ENCODE measurements at regions not wholly inside any gene's neighbourhood (a gene's known extent, or its start where the extent isn't known, plus 50 kb on each side); places are given as distances from the start of the nearest gene placed in this dataset.
"Not testable (repeated sequence)": the region's sequence is repeated elsewhere in the genome, so short reads cannot be mapped to it uniquely, and the experiment has no call there.

DNA sequence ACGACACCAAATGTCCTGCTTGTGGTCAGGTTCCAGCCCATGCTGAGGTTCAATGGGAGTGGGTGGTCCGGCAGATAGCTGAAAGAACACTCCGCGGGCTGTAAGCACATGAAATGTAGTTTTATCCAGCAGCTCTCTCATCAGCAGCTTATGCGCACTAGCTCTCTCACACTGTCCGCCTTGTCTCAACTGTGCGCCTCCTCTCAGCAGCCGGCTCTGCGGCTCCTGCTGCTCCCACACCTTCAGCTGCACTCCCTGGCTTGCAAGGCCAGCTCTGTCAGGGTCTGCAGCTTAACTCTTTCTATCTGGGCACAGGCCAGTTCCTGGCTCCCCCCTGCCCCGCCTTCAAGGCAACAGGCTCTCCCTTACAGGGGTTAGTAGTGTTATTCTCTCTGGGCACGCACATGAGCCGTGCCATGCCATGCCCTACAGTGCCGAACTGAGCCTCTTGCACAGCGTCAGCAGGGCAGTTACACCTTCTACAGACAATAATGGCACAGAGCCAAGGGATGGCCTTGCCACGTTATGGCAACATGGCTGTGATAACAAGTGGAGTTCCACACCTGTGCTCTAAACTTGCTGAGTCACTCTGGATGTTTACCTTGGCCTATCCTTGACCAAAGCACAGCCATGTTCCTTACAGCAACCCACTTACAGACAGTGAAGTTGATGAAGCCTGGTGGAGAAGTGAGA lies 84.0 kb upstream of the LRFN2 start:
- no peak for DNase-seq

DNA sequence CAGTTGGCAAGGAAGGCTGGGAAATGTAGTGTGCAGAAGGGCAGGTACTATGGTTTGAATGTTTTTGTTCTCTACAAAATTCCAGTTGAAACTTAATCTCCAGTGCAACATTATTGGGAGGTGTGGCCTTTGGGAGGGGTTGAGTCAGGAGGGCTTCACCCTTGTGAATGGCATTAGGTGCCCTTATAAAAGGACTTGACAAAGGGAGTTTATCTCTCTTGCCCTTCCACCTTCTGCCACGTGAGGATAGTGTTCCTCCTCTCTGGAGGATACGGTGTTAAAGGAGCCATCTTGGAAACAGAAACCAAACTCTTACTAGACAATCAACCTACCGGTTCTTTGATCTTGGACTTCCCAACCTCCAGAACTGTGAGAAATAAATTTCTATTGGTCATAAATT lies 82.2 kb upstream of the LRFN2 start:
- DNase-seq: no peak

DNA sequence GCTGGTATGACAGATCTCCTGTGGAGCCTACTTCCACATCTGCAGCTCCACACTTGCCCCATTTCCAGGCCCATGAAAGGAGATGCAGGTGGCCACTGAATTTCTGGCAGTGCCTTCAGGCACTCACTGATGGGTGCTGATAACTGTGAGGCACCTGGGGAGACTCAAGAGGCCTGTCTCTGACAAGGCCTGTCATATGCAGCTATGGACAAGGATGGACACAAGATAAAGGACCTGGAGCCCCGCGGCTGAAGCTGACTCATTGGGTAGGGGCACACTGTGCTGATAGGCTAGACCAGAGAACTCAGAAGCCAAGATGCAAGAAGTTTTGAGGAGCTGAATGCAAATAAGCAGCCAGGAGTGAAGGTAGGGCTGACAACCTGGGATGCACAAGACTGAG lies 81.0 kb upstream of the LRFN2 start:
- no peak for DNase-seq

DNA sequence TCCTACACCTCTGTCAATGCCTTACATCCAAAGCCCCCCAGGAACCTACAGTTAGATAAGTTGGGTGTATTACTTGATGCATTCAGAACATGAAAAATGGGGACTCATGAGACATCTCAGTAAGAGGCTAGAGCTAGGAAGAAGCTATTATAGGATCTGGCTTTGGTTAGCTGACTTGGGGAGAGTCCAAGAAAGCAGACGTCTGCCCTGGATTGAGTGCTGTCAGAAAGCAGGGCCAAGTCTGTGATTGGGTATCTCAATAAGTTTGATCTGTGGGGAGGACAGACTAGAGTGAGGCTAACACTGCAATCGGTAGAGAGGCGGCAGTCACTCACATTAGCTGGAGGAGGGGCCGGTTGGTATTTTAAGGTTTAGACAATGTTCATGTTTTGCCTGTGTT lies 79.4 kb upstream of the LRFN2 start:
- no peak for DNase-seq

DNA sequence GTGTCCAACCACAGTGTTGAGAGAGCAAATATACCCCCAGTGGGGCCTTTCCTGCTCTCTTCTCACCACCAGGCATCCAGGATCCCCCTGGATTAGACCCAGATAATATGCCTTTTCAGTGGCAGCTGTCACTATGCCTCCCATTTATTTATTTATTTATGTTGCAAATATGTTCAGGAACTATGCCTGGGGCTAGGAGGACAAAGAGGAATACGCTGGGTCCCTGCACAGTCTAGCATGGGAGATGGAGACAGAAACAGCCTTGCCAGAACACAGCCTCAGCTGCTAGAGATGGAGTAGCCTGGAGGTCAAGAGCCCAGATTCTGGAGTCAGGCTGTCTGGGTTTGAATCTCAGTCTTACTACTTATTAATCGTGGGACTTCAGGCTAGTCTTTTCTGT lies 74.6 kb upstream of the LRFN2 start:
- no peak for DNase-seq

DNA sequence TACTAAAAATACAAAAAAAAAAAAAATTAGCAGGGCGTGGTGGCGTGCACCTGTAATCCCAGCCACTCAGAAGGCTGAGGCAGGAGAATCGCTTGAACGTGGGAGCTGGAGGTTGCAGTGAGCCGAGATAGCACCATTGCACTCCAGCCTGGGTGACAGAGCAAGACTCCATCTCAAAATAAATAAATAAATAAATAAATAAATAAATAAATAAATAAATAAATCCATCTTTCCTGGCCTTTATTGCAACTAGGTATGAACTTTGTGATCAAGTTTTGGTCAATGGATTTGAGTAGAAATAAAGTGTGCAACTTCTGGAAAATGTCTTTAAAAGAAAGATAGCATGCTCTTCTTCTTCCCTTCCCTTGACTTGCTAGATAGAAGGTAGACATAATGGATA lies 69.6 kb upstream of the LRFN2 start:
- DNase-seq: not testable (repeated sequence)

DNA sequence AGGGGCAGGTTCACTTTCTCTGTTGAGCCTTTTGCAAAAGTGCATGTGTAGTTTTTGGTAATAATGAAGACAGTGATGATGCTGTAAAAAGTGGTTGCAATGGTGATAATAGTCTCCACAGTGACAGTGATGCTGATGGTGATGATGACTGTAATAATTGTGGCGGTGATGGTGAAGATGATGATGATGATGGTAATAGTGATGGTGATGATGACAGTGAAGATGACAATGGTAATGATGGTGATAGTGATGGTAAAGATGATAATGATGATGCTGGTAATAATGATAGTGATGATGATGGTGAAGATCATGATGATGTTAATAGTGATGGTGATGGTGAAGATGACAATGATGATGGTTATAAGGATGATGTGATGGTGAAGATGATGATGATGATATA lies 67.7 kb upstream of the LRFN2 start:
- no peak for DNase-seq

DNA sequence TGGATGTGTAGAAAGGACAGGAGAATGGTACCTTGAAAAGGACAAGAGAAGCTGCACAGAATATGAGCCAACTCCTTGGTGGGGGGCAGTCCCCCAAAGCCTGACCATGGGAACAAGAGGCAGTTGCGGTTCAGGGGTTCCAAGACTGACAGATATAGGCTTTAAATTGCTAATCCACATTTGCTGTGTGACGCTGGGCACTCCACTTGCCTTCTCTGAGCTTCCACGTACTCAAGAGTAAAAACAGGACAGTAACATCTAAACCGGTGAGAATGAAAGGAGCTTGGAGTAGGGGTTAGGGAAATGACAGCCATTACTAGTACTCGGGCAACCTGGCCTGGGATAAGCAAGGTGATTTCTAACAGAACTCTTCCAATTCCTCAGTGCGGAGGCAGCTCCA lies 57.9 kb upstream of the LRFN2 start:
- DNase-seq: no peak

DNA sequence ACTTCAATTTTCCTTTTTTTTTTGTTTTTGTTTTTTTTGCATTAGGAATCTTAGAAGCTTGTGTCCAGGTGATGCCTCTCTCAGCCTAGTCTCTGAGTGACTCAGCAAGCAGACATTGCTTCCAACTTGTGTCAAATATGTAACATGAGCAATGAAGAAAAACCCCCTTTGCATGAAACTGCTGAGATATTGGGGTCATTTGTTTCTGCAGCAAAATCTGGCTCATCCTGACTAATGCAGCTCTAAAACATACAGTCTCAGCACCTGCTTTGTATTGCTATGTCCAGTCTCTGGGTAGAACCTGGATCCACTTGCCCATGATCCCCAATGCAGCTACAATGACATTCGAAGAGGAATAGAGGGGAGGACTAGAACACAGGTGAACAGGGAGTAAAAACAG lies 55.7 kb upstream of the LRFN2 start:
- no peak for DNase-seq

DNA sequence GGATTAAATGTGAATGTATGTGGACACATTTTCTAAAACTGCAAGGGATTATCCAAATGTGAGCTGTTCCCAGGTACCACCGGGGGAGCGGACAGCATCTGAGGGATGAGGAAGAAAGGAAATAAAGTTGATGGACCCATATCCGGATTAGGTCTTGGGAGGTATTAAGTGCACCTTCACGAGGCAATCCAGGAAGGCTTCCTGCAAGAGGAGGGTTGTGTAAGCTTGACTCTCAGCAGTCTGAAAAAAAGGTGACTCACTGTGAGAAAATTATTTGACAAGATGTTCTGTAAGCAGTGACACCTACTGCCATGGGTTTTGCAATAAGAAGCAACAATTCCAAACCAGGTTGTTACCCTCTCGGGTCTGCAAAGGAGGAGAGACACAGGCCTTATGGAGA lies 55.0 kb upstream of the LRFN2 start:
- DNase-seq: no peak

DNA sequence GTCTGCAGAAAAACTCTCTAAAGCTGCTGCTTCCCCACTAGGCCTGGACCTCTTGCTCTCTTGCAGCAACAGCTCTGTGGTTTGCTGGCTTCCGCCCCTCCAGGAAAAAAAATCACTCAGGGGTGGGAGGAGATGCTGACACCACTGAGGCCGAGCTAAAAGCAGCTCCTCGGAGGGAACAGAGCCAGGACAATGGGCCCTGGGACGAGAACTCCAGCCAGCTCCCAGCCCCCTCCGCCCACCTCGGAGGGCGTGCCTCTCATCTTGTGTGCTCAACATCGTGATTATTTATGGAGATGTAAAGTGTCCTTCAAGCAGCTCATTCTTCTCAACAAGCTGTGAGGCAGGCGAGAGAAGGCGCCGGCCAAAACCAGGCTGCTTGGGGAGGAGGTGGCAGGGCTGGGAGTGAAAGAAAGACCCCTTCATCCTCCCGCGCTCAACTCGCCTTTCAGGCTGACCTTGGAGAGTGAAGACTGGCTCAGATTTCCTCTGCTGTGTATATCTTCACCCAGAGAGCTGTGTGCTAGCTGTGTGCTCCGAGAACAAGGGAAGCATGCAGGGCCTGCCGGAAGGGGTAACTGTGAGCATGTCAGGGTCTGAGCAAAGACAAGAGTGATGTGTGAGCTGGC lies 53.5 kb upstream of the LRFN2 start:
- DNase-seq: peak; percentile 2
